Glutamatergic neuron (in vitro differentiated cells): ENCODE measurements at regions not wholly inside any gene's neighbourhood (a gene's known extent, or its start where the extent isn't known, plus 50 kb on each side); places are given as distances from the start of the nearest gene placed in this dataset.

Experiments
- DNase-seq: peaks from one replicate; pipeline ENCODE4 v3.0.0; 2022
- H3K27ac Mint-ChIP-seq: one replicate; pipeline ENCODE4 v1.8.0; 2020; ENCODE audit warnings: mild to moderate bottlenecking, mixed read lengths, inconsistent platforms; ENCODE audit not compliant: unreplicated experiment
- H3K27me3 Mint-ChIP-seq: one replicate; pipeline ENCODE4 v1.8.0; 2020; ENCODE audit warnings: mild to moderate bottlenecking, moderate library complexity, mixed read lengths, inconsistent platforms; ENCODE audit not compliant: unreplicated experiment
- H3K36me3 Mint-ChIP-seq: one replicate; pipeline ENCODE4 v1.8.0; 2020; ENCODE audit warnings: mild to moderate bottlenecking, mixed read lengths, inconsistent platforms; ENCODE audit not compliant: unreplicated experiment
- H3K4me1 Mint-ChIP-seq: one replicate; pipeline ENCODE4 v1.8.0; 2020; ENCODE audit warnings: mild to moderate bottlenecking, low read depth, mixed read lengths, inconsistent platforms; ENCODE audit not compliant: unreplicated experiment
- H3K4me3 Mint-ChIP-seq: one replicate; pipeline ENCODE4 v1.8.0; 2020; ENCODE audit warnings: mild to moderate bottlenecking, mixed read lengths, inconsistent platforms; ENCODE audit not compliant: unreplicated experiment
- H3K9me3 Mint-ChIP-seq: one replicate; pipeline ENCODE4 v1.8.0; 2020; ENCODE audit warnings: mild to moderate bottlenecking, moderate library complexity, mixed read lengths, inconsistent platforms; ENCODE audit not compliant: unreplicated experiment
- TF ChIP-seq, protein P1 (sequence below): fragments of 200-600 bp; sonication (generic); IDR thresholded peaks from one replicate; pipeline ENCODE4 v1.5.0; 2021; ENCODE audit not compliant: partially characterized antibody, unreplicated experiment

DNA sequence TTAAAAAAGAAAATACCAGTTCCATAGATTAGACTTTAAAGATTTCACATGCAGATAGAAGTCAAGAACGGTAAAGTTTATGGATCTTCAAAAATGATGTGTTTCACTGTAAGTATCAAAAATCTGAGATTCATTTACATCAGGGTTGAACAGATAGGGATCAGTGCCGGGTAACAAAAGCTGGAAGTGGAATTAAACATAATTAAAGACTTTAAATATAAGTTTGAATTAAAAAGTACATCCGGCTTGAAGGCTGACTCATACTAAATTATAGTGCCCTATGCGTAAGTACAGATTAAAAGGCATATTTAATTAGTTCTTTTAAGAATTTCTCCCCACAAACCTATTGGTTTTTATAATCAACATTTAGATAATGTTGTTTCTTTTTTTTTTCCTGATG lies 312.7 kb downstream of the PRL start:
- Mint-ChIP-seq H3K36me3 (peaks cover 26% of the 10 kb centered on the region), H3K9me3 (peaks cover 9% of the 10 kb centered on the region)

DNA sequence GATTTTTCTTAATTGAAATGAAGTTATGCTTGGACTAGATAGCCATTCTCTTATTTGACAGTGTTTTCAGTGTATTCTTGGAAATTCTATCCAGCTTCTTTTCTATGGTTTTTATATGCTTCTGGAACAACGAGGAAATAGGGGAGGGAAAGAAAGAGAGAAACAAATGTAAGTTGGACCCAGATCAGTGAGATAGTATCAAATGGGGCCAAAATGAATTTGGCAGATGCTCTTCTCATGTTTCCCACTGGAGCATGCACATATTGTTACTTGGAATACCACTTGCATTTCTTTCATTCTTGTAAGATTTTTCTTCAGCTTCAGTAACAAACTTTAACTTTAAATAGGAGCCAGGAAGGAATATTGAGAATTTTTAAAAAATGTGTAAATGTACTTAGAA lies 312.3 kb downstream of the PRL start:
- Mint-ChIP-seq H3K27me3 (peaks cover 9% of the 10 kb centered on the region), H3K4me3 (no peak overlapping the region), H3K36me3 (peaks cover 26% of the 10 kb centered on the region), H3K4me1 (peaks cover 4% of the 10 kb centered on the region), H3K27ac (no peak overlapping the region), H3K9me3 (peaks cover 9% of the 10 kb centered on the region)
- TF ChIP-seq, protein P1, sequence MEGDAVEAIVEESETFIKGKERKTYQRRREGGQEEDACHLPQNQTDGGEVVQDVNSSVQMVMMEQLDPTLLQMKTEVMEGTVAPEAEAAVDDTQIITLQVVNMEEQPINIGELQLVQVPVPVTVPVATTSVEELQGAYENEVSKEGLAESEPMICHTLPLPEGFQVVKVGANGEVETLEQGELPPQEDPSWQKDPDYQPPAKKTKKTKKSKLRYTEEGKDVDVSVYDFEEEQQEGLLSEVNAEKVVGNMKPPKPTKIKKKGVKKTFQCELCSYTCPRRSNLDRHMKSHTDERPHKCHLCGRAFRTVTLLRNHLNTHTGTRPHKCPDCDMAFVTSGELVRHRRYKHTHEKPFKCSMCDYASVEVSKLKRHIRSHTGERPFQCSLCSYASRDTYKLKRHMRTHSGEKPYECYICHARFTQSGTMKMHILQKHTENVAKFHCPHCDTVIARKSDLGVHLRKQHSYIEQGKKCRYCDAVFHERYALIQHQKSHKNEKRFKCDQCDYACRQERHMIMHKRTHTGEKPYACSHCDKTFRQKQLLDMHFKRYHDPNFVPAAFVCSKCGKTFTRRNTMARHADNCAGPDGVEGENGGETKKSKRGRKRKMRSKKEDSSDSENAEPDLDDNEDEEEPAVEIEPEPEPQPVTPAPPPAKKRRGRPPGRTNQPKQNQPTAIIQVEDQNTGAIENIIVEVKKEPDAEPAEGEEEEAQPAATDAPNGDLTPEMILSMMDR, result no peak
- no peak for DNase-seq

More for the DNA sequence above, 312.7 kb downstream of the PRL start:
- Mint-ChIP-seq H3K4me3 (no peak overlapping the region), H3K4me1 (peaks cover 4% of the 10 kb centered on the region), H3K27ac (no peak overlapping the region), H3K27me3 (peaks cover 9% of the 10 kb centered on the region)
- no peak for DNase-seq
- TF ChIP-seq, protein P1, result no peak

DNA sequence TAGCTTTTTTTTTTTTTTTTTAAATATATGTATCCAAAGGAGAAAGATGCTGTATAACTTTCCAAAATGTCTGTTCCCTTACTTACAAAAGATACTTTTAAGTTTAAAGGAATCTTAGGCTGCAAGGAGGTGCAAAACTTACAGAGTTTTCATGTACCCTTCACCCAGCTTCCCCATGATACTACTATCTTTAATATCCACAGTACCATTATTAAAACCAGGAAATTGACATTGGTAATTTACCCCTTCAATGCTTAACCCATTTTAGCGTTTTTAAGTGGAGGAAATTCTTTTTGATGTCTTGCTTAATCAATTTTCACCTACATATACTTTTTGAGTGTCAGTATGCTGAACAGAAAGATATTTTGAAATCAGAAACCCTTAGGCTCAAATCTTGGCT lies 310.9 kb downstream of the PRL start:
- Mint-ChIP-seq H3K27ac (no peak overlapping the region), H3K27me3 (peaks cover 3% of the 10 kb centered on the region), H3K9me3 (peaks cover 3% of the 10 kb centered on the region), H3K36me3 (peaks cover 14% of the 10 kb centered on the region), H3K4me3 (no peak overlapping the region), H3K4me1 (peaks cover 10% of the 10 kb centered on the region)
- TF ChIP-seq, protein P1, result no peak
- no peak for DNase-seq

DNA sequence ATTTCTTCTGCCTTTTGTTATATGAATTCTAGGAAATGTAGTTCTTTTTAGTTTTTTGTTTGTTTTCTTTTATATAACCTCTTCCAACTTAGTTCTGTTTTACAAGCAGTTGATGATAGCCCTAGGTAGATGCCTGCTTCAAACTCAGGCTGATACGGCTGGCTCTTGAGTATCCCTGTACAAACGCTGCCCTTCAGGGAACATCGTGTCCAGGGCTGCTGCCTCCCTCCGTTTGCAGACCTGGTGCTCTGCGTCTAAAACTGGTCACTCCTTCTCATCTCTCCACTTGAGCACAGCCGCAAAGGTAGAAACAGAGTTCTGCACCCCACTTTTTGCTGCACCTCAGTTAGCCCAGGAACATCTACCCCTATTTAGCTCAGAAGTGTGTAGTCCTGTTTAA lies 310.1 kb downstream of the PRL start:
- no peak for DNase-seq
- Mint-ChIP-seq H3K4me3 (no peak overlapping the region), H3K9me3 (peaks cover 1% of the 10 kb centered on the region), H3K27ac (no peak overlapping the region), H3K4me1 (peaks cover 16% of the 10 kb centered on the region), H3K36me3 (peaks cover 6% of the 10 kb centered on the region), H3K27me3 (peaks cover 2% of the 10 kb centered on the region)
- TF ChIP-seq, protein P1, result no peak

DNA sequence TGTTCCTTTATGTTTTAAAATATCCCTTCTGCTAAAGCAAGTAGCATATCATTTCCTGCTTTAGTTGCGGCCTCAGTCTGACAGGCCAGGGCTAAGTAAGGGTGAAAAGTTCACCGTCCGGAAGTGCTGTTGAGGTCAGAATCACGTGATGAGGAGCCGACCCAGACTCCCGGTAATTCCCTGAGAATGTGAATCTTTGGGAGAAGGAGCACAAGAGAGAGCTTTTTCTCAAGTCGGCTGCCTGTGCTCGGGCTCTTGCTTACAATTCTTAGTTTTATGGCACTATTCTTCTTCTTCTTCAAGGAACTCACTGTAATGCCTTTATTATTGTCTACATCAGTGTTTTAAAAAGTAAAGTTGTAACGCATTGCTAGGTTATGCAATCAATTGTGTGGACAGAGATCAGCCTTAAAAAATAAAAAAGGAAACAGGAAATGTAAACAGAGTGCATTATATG lies 309.3 kb downstream of the PRL start:
- H3K36me3 Mint-ChIP-seq, result no peaks in the 10 kb centered on the region
- no peaks in the 10 kb centered on the region for H3K27me3 Mint-ChIP-seq
- no peak for DNase-seq
- H3K27ac Mint-ChIP-seq, result no peak overlapping the region
- H3K4me3 Mint-ChIP-seq, result no peak overlapping the region
- TF ChIP-seq, protein P1, result no peak
- H3K9me3 Mint-ChIP-seq, result peaks cover 1% of the 10 kb centered on the region
- peaks cover 16% of the 10 kb centered on the region for H3K4me1 Mint-ChIP-seq
